ENCODE measurements at regions not wholly inside any gene's neighbourhood (a gene's known extent, or its start where the extent isn't known, plus 50 kb on each side); places are given as distances from the start of the nearest gene placed in this dataset.
A peak's percentile ranks its signal among the peaks of the same experiment; 100 is the strongest.
"Not testable (repeated sequence)": the region's sequence is repeated elsewhere in the genome, so short reads cannot be mapped to it uniquely, and the experiment has no call there.

- no peaks in the 10 kb centered on the region for H3K36me3 Mint-ChIP-seq
- 100% methylated on average over 1 of the region's 2 CpGs for WGBS (ENCODE audit: insufficient coverage)
- Histone ChIP-seq H3K9me3 (replicated peaks in 1 of 2; ENCODE audit: control insufficient read depth in 1 of 2, insufficient read depth in 1 of 2, low read length in 2 of 2) (no peaks in the 10 kb centered on the region), H3K79me2 (ENCODE audit: insufficient read depth, low read length) (no peaks in the 10 kb centered on the region), H3K4me2 (replicated peaks; ENCODE audit: extremely low read depth, low read length, poor library complexity, severe bottlenecking) (no peak overlapping the region), H3K27me3 (ENCODE audit: control insufficient read depth in 2 of 2, insufficient read depth in 2 of 2, low read length in 2 of 2) (no peaks in the 10 kb centered on the region), H3K4me1 (ENCODE audit: control insufficient read depth in 1 of 2, insufficient read depth in 2 of 2, low read length in 2 of 2) (peaks cover 3 to 7% of the 10 kb centered on the region in 2 donors), H3K9ac (ENCODE audit: insufficient read depth, low read length, poor library complexity, severe bottlenecking) (no peak overlapping the region), H3K27ac (ENCODE audit: low read depth in 1 of 2, low read length in 2 of 2) (no peak overlapping the region), H3K36me3 (replicated peaks in 1 of 2; ENCODE audit: control insufficient read depth in 1 of 2, insufficient read depth in 2 of 2, low read length in 2 of 2) (no peaks in the 10 kb centered on the region), H2AFZ (ENCODE audit: insufficient read depth, low read depth, low read length, poor library complexity, severe bottlenecking) (peak overlapping the region; percentile 13), H3K4me3 (replicated peaks in 1 of 3; ENCODE audit: low read depth in 2 of 3, low read length in 3 of 3) (no peak overlapping the region), H4K20me1 (ENCODE audit: insufficient read depth, low read length) (no peaks in the 10 kb centered on the region)
- no peak for DNase-seq
- peaks cover 0 to 4% (median 0%) of the 10 kb centered on the region in 7 donors for H3K9me3 Mint-ChIP-seq
- no peaks in the 10 kb centered on the region for H3K27me3 Mint-ChIP-seq (ENCODE audit: low read depth in 3 of 3)
- H3K4me1 Mint-ChIP-seq, result peaks cover 10% of the 10 kb centered on the region
- TF ChIP-seq CTCF (IDR thresholded peaks at IDR 0.05), result no peak
- H3K27ac Mint-ChIP-seq, result peak overlapping the region in 2 of 7 donors; percentile 6 to 50
- H3K4me3 Mint-ChIP-seq, result no peak overlapping the region
- intact Hi-C loops (cut with micrococcal nuclease), result no loop called here
Observed at GRCh38 chr14:89695846-89696245, 258.7 kb downstream of the EFCAB11 start.

- Histone ChIP-seq H3K4me2 (replicated peaks; ENCODE audit: extremely low read depth, low read length, poor library complexity, severe bottlenecking) (no peak overlapping the region), H3K4me3 (replicated peaks in 1 of 3; ENCODE audit: low read depth in 2 of 3, low read length in 3 of 3) (no peak overlapping the region), H3K27me3 (ENCODE audit: control insufficient read depth in 2 of 2, insufficient read depth in 2 of 2, low read length in 2 of 2) (no peaks in the 10 kb centered on the region), H4K20me1 (ENCODE audit: insufficient read depth, low read length) (no peaks in the 10 kb centered on the region), H3K36me3 (replicated peaks in 1 of 2; ENCODE audit: control insufficient read depth in 1 of 2, insufficient read depth in 2 of 2, low read length in 2 of 2) (no peaks in the 10 kb centered on the region), H3K79me2 (ENCODE audit: insufficient read depth, low read length) (no peaks in the 10 kb centered on the region), H3K9ac (ENCODE audit: insufficient read depth, low read length, poor library complexity, severe bottlenecking) (no peak overlapping the region), H3K4me1 (ENCODE audit: control insufficient read depth in 1 of 2, insufficient read depth in 2 of 2, low read length in 2 of 2) (peaks cover 0 to 9% of the 10 kb centered on the region in 2 donors), H3K27ac (ENCODE audit: low read depth in 1 of 2, low read length in 2 of 2) (no peak overlapping the region), H2AFZ (ENCODE audit: insufficient read depth, low read depth, low read length, poor library complexity, severe bottlenecking) (no peak overlapping the region), H3K9me3 (replicated peaks in 1 of 2; ENCODE audit: control insufficient read depth in 1 of 2, insufficient read depth in 1 of 2, low read length in 2 of 2) (peaks cover 0 to 3% of the 10 kb centered on the region in 2 donors)
- H3K4me3 Mint-ChIP-seq, result no peak overlapping the region
- H3K4me1 Mint-ChIP-seq, result peaks cover 6% of the 10 kb centered on the region
- peaks cover 0 to 8% (median 6%) of the 10 kb centered on the region in 7 donors for H3K9me3 Mint-ChIP-seq
- WGBS (ENCODE audit: insufficient coverage), result 100% methylated on average over 2 of the region's 7 CpGs
- no peaks in the 10 kb centered on the region for H3K27me3 Mint-ChIP-seq (ENCODE audit: low read depth in 3 of 3)
- intact Hi-C loops (cut with micrococcal nuclease), result no loop called here
- no peak for DNase-seq
- no peaks in the 10 kb centered on the region for H3K36me3 Mint-ChIP-seq
- peak overlapping the region in 1 of 7 donors; percentile 78 for H3K27ac Mint-ChIP-seq
- TF ChIP-seq CTCF (IDR thresholded peaks at IDR 0.05), result no peak
Observed at GRCh38 chr14:89690139-89690538, 264.4 kb downstream of the EFCAB11 start.

- H3K4me1 ChIP-seq (ENCODE audit: control insufficient read depth in 1 of 2, insufficient read depth in 2 of 2, low read length in 2 of 2); H3K27me3 ChIP-seq (ENCODE audit: control insufficient read depth in 2 of 2, insufficient read depth in 2 of 2, low read length in 2 of 2); H3K36me3 ChIP-seq (replicated peaks in 1 of 2; ENCODE audit: control insufficient read depth in 1 of 2, insufficient read depth in 2 of 2, low read length in 2 of 2); H3K4me3 Mint-ChIP-seq; H2AFZ ChIP-seq (ENCODE audit: insufficient read depth, low read depth, low read length, poor library complexity, severe bottlenecking); H3K4me3 ChIP-seq (replicated peaks in 1 of 3; ENCODE audit: low read depth in 2 of 3, low read length in 3 of 3); H3K9ac ChIP-seq (ENCODE audit: insufficient read depth, low read length, poor library complexity, severe bottlenecking); H3K27ac Mint-ChIP-seq; DNase-seq; H3K9me3 ChIP-seq (replicated peaks in 1 of 2; ENCODE audit: control insufficient read depth in 1 of 2, insufficient read depth in 1 of 2, low read length in 2 of 2); intact Hi-C loops (cut with micrococcal nuclease); H3K27ac ChIP-seq (ENCODE audit: low read depth in 1 of 2, low read length in 2 of 2); H4K20me1 ChIP-seq (ENCODE audit: insufficient read depth, low read length); H3K27me3 Mint-ChIP-seq (ENCODE audit: low read depth in 3 of 3); H3K36me3 Mint-ChIP-seq; H3K9me3 Mint-ChIP-seq; H3K4me2 ChIP-seq (replicated peaks; ENCODE audit: extremely low read depth, low read length, poor library complexity, severe bottlenecking); H3K79me2 ChIP-seq (ENCODE audit: insufficient read depth, low read length); H3K4me1 Mint-ChIP-seq: not testable (repeated sequence)
- 91% methylated on average over 6 of the region's 7 CpGs for WGBS (ENCODE audit: insufficient coverage)
Observed at GRCh38 chr14:89689711-89690110, 264.8 kb downstream of the EFCAB11 start.
